Panc1 (cell line): ENCODE measurements at regions not wholly inside any gene's neighbourhood (a gene's known extent, or its start where the extent isn't known, plus 50 kb on each side); places are given as distances from the start of the nearest gene placed in this dataset.

Source experiments
- ATAC-seq: fragments of 200-7000 bp; cut with Tn5 transposase; 2 replicates; pipeline ENCODE4 v1.9.1; 2020; ENCODE audit warnings: mild to moderate bottlenecking, moderate library complexity
- BruUV-seq: library from RNA; stranded (reverse); fragments of 400-500 nt; replicated peaks from 2 replicates; lab custom pipeline; 2021; lab: Mats Ljungman, UMichigan
- CTCF ChIA-PET: fragments of 300-600 bp; sonication (Branson Sonifier 250); formaldehyde crosslinking; loops from one replicate; lab custom pipeline; 2022; ENCODE audit warnings: antibody characterized with exemption; lab: Charles Lee
- POLR2A ChIA-PET: fragments of 300-600 bp; sonication (Branson Sonifier 250); formaldehyde crosslinking; loops from one replicate; lab custom pipeline; 2022; ENCODE audit warnings: antibody characterized with exemption; lab: Charles Lee
- DNase-seq: peaks from one replicate; pipeline ENCODE4 v3.0.0-alpha.2; 2010; ENCODE audit warnings: low read depth, low spot score
- H3K27ac ChIP-seq: 2 replicates; pipeline ENCODE4 v1.5.1; 2011; ENCODE audit warnings: mild to moderate bottlenecking, low read length, inconsistent platforms
- H3K27me3 ChIP-seq: fragments of 200-500 bp; sonication (Bioruptor generic); 2 replicates; pipeline ENCODE4 v1.6.0; 2014; ENCODE audit warnings: low read length, inconsistent platforms; ENCODE audit not compliant: control insufficient read depth, insufficient read depth
- H3K36me3 ChIP-seq: fragments of 200-500 bp; sonication (Bioruptor generic); 2 replicates; pipeline ENCODE4 v1.5.1; 2014; ENCODE audit warnings: inconsistent platforms, mild to moderate bottlenecking, low read length, moderate library complexity; ENCODE audit not compliant: control insufficient read depth, insufficient read depth
- H3K4me1 ChIP-seq: 2 replicates; pipeline ENCODE4 v1.5.1; 2011; ENCODE audit warnings: inconsistent platforms, mild to moderate bottlenecking, low read length, moderate library complexity; ENCODE audit not compliant: control insufficient read depth, insufficient read depth
- H3K4me3 ChIP-seq, 2 experiments: 2 replicates each; pipeline ENCODE4 v1.5.1; 2011 to 2012; ENCODE audit warnings: low read depth in 2 of 2, low read length in 2 of 2, mild to moderate bottlenecking in 2 of 2, inconsistent platforms in 1 of 2, moderate library complexity in 1 of 2
- H3K9me3 ChIP-seq: fragments of 200-500 bp; sonication (Bioruptor generic); 2 replicates; pipeline ENCODE4 v1.5.1; 2014; ENCODE audit warnings: low read depth, mild to moderate bottlenecking, inconsistent platforms, low read length, moderate library complexity; ENCODE audit not compliant: control insufficient read depth, insufficient read depth
- POLR2AphosphoS5 ChIP-seq: IDR thresholded peaks from 2 replicates; pipeline ENCODE4 v1.6.1; 2012; ENCODE audit warnings: mild to moderate bottlenecking, low read depth, low read length, moderate library complexity
- SIN3A ChIP-seq: IDR thresholded peaks from 2 replicates; pipeline ENCODE4 v1.6.1; 2012; ENCODE audit warnings: low read depth, mild to moderate bottlenecking, low read length, moderate library complexity, borderline replicate concordance; ENCODE audit not compliant: insufficient read depth
- TCF7L2 ChIP-seq: IDR thresholded peaks from 2 replicates; pipeline ENCODE4 v1.6.1; 2011; ENCODE audit warnings: mild to moderate bottlenecking, low read depth, low read length, inconsistent platforms
- in situ Hi-C: cut with HindIII; loops from 2 replicates; pipeline ENCODE4 v1.10.0; 2016; ENCODE audit warnings: low sequenced_read_pairs, low pct_unique_long_range_greater_than_20kb
- intact Hi-C: fragments of 100-400 bp; cut with micrococcal nuclease; formaldehyde crosslinking; loops from one replicate; pipeline ENCODE4 v1.10.0; 2022; ENCODE audit not compliant: unreplicated experiment
- TF ChIP-seq, protein P1 (sequence below), 2 experiments: IDR thresholded peaks; 2 replicates each; pipeline ENCODE4 v1.6.1; 2011 to 2012; ENCODE audit warnings: low read depth in 2 of 2, control low read depth in 1 of 2, low read length in 1 of 2, mild to moderate bottlenecking in 1 of 2, moderate library complexity in 1 of 2; ENCODE audit not compliant: insufficient read depth in 1 of 2
- TF ChIP-seq, protein P2 (sequence below): fragments of 450-650 bp; IDR thresholded peaks from 2 replicates; pipeline ENCODE4 v1.5.1; 2017; ENCODE audit warnings: mild to moderate bottlenecking

DNA sequence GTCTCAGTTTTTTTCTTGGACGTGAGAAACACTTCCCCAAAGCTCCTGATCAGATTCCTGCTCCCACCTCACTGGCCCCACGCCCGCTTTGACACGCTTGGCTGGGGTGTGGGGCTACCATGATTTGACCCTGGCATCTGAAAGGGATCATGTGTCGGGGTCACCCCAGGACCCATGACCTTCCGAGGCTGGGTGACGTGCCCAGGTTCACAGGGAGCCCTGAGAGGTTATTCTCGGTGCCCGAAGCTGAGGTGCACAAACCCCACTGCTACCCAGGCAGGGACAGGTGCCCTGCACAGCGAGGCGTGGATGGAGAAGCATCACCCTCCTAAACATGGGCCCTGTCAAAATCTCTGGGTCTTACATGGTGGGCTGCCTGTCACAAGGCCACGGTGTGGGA, 404.1 kb downstream of the GALR1 start:
- intact Hi-C loops = loop anchor here (2.0 kb wide), 1 partner anchor 653 kb away; no protein-coding TSS in a partner anchor

DNA sequence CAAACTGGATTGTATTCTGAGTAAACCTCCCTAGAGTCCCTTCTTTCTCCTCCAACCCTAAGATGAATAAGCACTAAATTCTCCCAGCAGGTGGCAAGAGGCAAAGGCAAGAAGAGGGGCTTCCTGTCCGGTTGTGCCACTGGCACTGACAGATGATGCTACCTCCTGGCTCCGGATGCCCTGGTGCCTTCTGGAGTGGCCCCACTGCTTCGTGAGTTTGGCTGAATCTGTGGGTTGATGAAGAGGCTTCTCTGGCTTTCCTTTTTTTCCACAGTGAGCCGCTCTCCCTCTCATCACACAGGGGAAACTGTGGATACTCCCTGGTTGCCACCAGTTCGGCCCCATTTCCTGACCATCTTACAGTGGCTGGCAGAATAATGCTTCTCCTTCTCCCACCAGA, 404.7 kb downstream of the GALR1 start:
- CTCF ChIA-PET = interaction anchor here (0.5 kb wide), 1 partner anchor 1337 kb away, joined by 3 read pairs; no protein-coding TSS in a partner anchor
- H3K36me3 ChIP-seq = no peaks in the 10 kb centered on the region
- no peak for DNase-seq

More for the DNA sequence above, 404.1 kb downstream of the GALR1 start:
- Histone ChIP-seq H3K4me3 (no peak overlapping the region), H3K4me1 (peaks cover 5% of the 10 kb centered on the region), H3K27ac (no peak overlapping the region), H3K9me3 (no peaks in the 10 kb centered on the region), H3K36me3 (no peaks in the 10 kb centered on the region), H3K27me3 (peaks cover 4% of the 10 kb centered on the region)
- BruUV-seq = no TSS peak
- no peak for ATAC-seq
- DNase-seq = no peak
- TF ChIP-seq, protein P1, sequence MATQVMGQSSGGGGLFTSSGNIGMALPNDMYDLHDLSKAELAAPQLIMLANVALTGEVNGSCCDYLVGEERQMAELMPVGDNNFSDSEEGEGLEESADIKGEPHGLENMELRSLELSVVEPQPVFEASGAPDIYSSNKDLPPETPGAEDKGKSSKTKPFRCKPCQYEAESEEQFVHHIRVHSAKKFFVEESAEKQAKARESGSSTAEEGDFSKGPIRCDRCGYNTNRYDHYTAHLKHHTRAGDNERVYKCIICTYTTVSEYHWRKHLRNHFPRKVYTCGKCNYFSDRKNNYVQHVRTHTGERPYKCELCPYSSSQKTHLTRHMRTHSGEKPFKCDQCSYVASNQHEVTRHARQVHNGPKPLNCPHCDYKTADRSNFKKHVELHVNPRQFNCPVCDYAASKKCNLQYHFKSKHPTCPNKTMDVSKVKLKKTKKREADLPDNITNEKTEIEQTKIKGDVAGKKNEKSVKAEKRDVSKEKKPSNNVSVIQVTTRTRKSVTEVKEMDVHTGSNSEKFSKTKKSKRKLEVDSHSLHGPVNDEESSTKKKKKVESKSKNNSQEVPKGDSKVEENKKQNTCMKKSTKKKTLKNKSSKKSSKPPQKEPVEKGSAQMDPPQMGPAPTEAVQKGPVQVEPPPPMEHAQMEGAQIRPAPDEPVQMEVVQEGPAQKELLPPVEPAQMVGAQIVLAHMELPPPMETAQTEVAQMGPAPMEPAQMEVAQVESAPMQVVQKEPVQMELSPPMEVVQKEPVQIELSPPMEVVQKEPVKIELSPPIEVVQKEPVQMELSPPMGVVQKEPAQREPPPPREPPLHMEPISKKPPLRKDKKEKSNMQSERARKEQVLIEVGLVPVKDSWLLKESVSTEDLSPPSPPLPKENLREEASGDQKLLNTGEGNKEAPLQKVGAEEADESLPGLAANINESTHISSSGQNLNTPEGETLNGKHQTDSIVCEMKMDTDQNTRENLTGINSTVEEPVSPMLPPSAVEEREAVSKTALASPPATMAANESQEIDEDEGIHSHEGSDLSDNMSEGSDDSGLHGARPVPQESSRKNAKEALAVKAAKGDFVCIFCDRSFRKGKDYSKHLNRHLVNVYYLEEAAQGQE (IDR thresholded peaks at IDR 0.05; ENCODE audit: insufficient read depth in 1 of 2, low read depth in 2 of 2, low read length in 1 of 2) = no peak
- TF ChIP-seq, protein P2, sequence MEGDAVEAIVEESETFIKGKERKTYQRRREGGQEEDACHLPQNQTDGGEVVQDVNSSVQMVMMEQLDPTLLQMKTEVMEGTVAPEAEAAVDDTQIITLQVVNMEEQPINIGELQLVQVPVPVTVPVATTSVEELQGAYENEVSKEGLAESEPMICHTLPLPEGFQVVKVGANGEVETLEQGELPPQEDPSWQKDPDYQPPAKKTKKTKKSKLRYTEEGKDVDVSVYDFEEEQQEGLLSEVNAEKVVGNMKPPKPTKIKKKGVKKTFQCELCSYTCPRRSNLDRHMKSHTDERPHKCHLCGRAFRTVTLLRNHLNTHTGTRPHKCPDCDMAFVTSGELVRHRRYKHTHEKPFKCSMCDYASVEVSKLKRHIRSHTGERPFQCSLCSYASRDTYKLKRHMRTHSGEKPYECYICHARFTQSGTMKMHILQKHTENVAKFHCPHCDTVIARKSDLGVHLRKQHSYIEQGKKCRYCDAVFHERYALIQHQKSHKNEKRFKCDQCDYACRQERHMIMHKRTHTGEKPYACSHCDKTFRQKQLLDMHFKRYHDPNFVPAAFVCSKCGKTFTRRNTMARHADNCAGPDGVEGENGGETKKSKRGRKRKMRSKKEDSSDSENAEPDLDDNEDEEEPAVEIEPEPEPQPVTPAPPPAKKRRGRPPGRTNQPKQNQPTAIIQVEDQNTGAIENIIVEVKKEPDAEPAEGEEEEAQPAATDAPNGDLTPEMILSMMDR = no peak
- TF ChIP-seq TCF7L2 (no peak), SIN3A (no peak), POLR2AphosphoS5 (no peak)
- in situ Hi-C loops = no loop called here
- CTCF ChIA-PET = no interaction called here
- POLR2A ChIA-PET = no interaction called here

DNA sequence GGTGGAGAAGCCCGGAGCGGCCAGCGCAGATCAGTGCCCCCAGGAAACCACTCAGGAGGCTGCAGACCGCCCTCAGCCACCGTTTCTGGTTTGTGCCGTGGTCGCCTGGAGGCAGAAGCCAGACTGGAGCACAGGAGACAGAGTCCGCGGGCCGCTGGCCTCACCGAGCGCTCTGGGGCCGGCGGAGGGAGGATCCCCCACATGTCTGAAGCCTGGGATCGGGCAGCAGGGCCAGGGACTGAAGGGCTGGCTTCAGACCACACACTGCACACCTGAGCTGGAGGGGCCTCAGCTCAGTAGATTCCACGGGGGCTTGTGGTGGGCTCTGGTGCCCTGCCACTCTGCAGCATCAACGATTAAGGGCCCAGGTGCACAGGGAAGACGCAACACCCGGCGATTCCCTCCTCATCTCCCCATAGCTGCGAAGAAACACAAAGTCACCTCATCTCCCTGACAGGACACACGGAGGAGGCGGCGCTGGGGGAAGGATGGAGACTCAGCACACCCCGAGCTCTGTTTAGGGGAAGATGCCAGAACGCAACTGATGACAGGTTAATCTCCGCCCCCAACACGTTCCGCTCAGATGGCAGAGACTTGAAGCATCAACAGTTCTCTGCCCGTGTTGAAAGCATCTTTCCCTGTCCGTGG, 408.1 kb downstream of the GALR1 start:
- no peaks in the 10 kb centered on the region for H3K36me3 ChIP-seq
- ChIA-PET CTCF (no interaction called here), POLR2A (interaction anchor here (0.6 kb wide), 1 partner anchor 15 kb away, joined by 3 read pairs; no protein-coding TSS in a partner anchor)
- no peaks in the 10 kb centered on the region for H3K9me3 ChIP-seq
- H3K4me1 ChIP-seq = no peaks in the 10 kb centered on the region
- BruUV-seq = no TSS peak
- DNase-seq (no peak), ATAC-seq (no peak)
- in situ Hi-C loops = no loop called here
- no peak for TF ChIP-seq SIN3A
- TF ChIP-seq POLR2AphosphoS5 = no peak
- TF ChIP-seq, protein P2 = no peak
- TF ChIP-seq, protein P1 (IDR thresholded peaks at IDR 0.05; ENCODE audit: insufficient read depth in 1 of 2, low read depth in 2 of 2, low read length in 1 of 2) = no peak
- TF ChIP-seq TCF7L2 = no peak
- intact Hi-C loops = no loop called here
- no peak overlapping the region for H3K4me3 ChIP-seq
- no peak overlapping the region for H3K27ac ChIP-seq
- H3K27me3 ChIP-seq = peaks cover 6% of the 10 kb centered on the region

More for the DNA sequence above, 404.7 kb downstream of the GALR1 start:
- TF ChIP-seq POLR2AphosphoS5 (no peak), TCF7L2 (no peak)
- Histone ChIP-seq H3K4me3 (no peak overlapping the region), H3K27me3 (peaks cover 4% of the 10 kb centered on the region), H3K27ac (no peak overlapping the region), H3K9me3 (no peaks in the 10 kb centered on the region), H3K4me1 (peaks cover 5% of the 10 kb centered on the region)
- ATAC-seq = no peak
- POLR2A ChIA-PET = no interaction called here
- BruUV-seq = no TSS peak
- intact Hi-C loops (no loop called here), in situ Hi-C loops (no loop called here)
